HepG2 (cell line): ENCODE measurements at regions not wholly inside any gene's neighbourhood (a gene's known extent, or its start where the extent isn't known, plus 50 kb on each side); places are given as distances from the start of the nearest gene placed in this dataset.

Experiments
- ATAC-seq: fragments of 200-7000 bp; cut with Tn5 transposase; 3 replicates; pipeline ENCODE4 v1.9.1; 2020; ENCODE audit warnings: mild to moderate bottlenecking, moderate library complexity
- BruUV-seq: library from RNA; stranded (reverse); fragments of 400-500 nt; replicated peaks from 2 replicates; lab custom pipeline; 2021; lab: Mats Ljungman, UMichigan
- CTCF ChIA-PET: fragments of 300-600 bp; formaldehyde crosslinking; extraction: SDS; loops from one replicate; lab custom pipeline; 2021; ENCODE audit warnings: low total read pairs, inconsistent platforms, low intra/inter-chr PET ratio; lab: Yijun Ruan, JAX
- POLR2A ChIA-PET: fragments of 350-600 bp; sonication (Branson Sonifier 250); formaldehyde crosslinking; loops from one replicate; lab custom pipeline; 2020; ENCODE audit warnings: antibody characterized with exemption, inconsistent platforms; lab: Yijun Ruan, JAX
- DNase-seq: peaks from one replicate; pipeline ENCODE4 v3.0.0-alpha.2; 2015; ENCODE audit warnings: low spot score
- FAIRE-seq: peaks from 3 replicates; lab custom pipeline; 2011; peaks lifted over from hg19 to GRCh38; lab: Jason Lieb, UNC
- H2AFZ ChIP-seq: one replicate; pipeline ENCODE4 v1.6.1; 2011; ENCODE audit warnings: low read length, inconsistent platforms
- H3K27ac ChIP-seq: fragments of 300-600 bp; 3 replicates; pipeline ENCODE4 v1.8.0; 2011; ENCODE audit warnings: mixed run types, mild to moderate bottlenecking, mixed read lengths, low read length, inconsistent platforms; ENCODE audit not compliant: insufficient read depth; ENCODE audit errors: extremely low read length
- H3K27me3 ChIP-seq, 2 experiments: fragments of 200-600 bp in 1 of 2; 2 replicates in 1 of 2; 3 replicates in 1 of 2; pipeline versions ENCODE4 v1.6.0 to v1.8.0; 2011; ENCODE audit warnings: low read length in 2 of 2, mild to moderate bottlenecking in 2 of 2, moderate library complexity in 2 of 2, inconsistent platforms in 1 of 2; ENCODE audit not compliant: insufficient read depth in 2 of 2, control insufficient read depth in 1 of 2
- H3K36me3 ChIP-seq, 2 experiments: fragments of 200-600 bp in 1 of 2; replicated peaks in 1 of 2; 2 replicates in 1 of 2; 3 replicates in 1 of 2; pipeline versions ENCODE4 v1.5.1 to v1.8.0; 2011; ENCODE audit warnings: low read length in 2 of 2, inconsistent platforms in 1 of 2; ENCODE audit not compliant: insufficient read depth in 2 of 2, control insufficient read depth in 1 of 2
- H3K4me1 ChIP-seq: 2 replicates; pipeline ENCODE4 v1.5.1; 2012; ENCODE audit warnings: low read length, inconsistent platforms; ENCODE audit not compliant: insufficient read depth
- H3K4me2 ChIP-seq: 2 replicates; pipeline ENCODE4 v1.6.0; 2011; ENCODE audit warnings: low read depth, low read length, inconsistent platforms
- H3K4me3 ChIP-seq, 3 experiments: fragments of 200-600 bp in 1 of 3; sonication (generic), shearing (Covaris generic) in 1 of 3; replicated peaks in 1 of 3; 2 replicates each; pipeline ENCODE4 v1.5.1; 2011 to 2016; ENCODE audit warnings: low read length in 3 of 3, inconsistent platforms in 2 of 3, low read depth in 2 of 3, mild to moderate bottlenecking in 2 of 3, control low read depth in 1 of 3, mixed read lengths in 1 of 3; ENCODE audit not compliant: insufficient read depth in 1 of 3
- H3K79me2 ChIP-seq: one replicate; pipeline ENCODE4 v1.6.1; 2011; ENCODE audit warnings: low read length, inconsistent platforms; ENCODE audit not compliant: insufficient read depth
- H3K9ac ChIP-seq: 2 replicates; pipeline ENCODE4 v1.6.0; 2011; ENCODE audit warnings: mild to moderate bottlenecking, low read depth, low read length, inconsistent platforms; ENCODE audit not compliant: insufficient read depth
- H3K9me3 ChIP-seq: 2 replicates; pipeline ENCODE4 v1.5.1; 2012; ENCODE audit warnings: mild to moderate bottlenecking, low read length
- H4K20me1 ChIP-seq: 2 replicates; pipeline ENCODE4 v1.6.0; 2011; ENCODE audit warnings: inconsistent platforms, mild to moderate bottlenecking, low read length, moderate library complexity; ENCODE audit not compliant: insufficient read depth
- NAIF1 ChIP-seq: sonication (generic); formaldehyde crosslinking; IDR thresholded peaks from 2 replicates; pipeline ENCODE4 v1.5.0; 2020; ENCODE audit warnings: mild to moderate bottlenecking, missing genetic modification reagents, borderline replicate concordance
- ZNF121 ChIP-seq: sonication (generic); formaldehyde crosslinking; IDR thresholded peaks from 2 replicates; pipeline ENCODE4 v1.5.0; 2020; ENCODE audit warnings: mild to moderate bottlenecking, missing genetic modification reagents
- ZNF749 ChIP-seq: sonication (generic); formaldehyde crosslinking; IDR thresholded peaks from 2 replicates; pipeline ENCODE4 v1.8.0; 2022; ENCODE audit warnings: mild to moderate bottlenecking, missing genetic modification reagents, moderate library complexity, borderline replicate concordance
- ZNF839 ChIP-seq: sonication (generic); formaldehyde crosslinking; IDR thresholded peaks from 2 replicates; pipeline ENCODE4 v1.4.0; 2020; ENCODE audit warnings: missing genetic modification reagents, mild to moderate bottlenecking, borderline replicate concordance
- WGBS: methylation state at CpG from one replicate; pipeline ENCODE4 v1.1.6; 2017; ENCODE audit warnings: low lambda C conversion rate; 5-methylcytosine and 5-hydroxymethylcytosine counted together
- in situ Hi-C: cut with HindIII; loops from 2 replicates; pipeline ENCODE4 v1.10.0; 2017; ENCODE audit warnings: low pct_unique_long_range_greater_than_20kb; ENCODE audit not compliant: extremely low pct_ligation_motif_present
- intact Hi-C: fragments of 100-400 bp; cut with micrococcal nuclease; formaldehyde crosslinking; loops from one replicate; pipeline ENCODE4 v1.10.0; 2022; ENCODE audit not compliant: unreplicated experiment

- in situ Hi-C loops (no loop called here), intact Hi-C loops (no loop called here)
- POLR2A ChIA-PET, result no interaction called here
- no peak overlapping the region for H3K4me2 ChIP-seq
- no peaks in the 10 kb centered on the region for H3K9me3 ChIP-seq
- no peaks in the 10 kb centered on the region for H3K36me3 ChIP-seq
- no TSS peak for BruUV-seq
- H3K4me3 ChIP-seq, result no peak overlapping the region
- no peak overlapping the region for H3K9ac ChIP-seq
- TF ChIP-seq NAIF1 (CRISPR knock-in tag) (no peak), ZNF749 (no peak)
- H3K27me3 ChIP-seq, result no peaks in the 10 kb centered on the region
- no peak overlapping the region for H2AFZ ChIP-seq
- no peaks in the 10 kb centered on the region for H4K20me1 ChIP-seq
- peaks cover 2% of the 10 kb centered on the region for H3K79me2 ChIP-seq
- ATAC-seq, result no peak
- CTCF ChIA-PET, result no interaction called here
- no peak overlapping the region for H3K27ac ChIP-seq
- no peak for FAIRE-seq
- no peak for DNase-seq
- 97% methylated on average over 8 of the region's 8 CpGs for WGBS
- no peaks in the 10 kb centered on the region for H3K4me1 ChIP-seq
Observed at GRCh38 chr14:71444030-71444822, 488.0 kb upstream of the RGS6 start.

GRCh38 chr14:71448431-71449315 lies 483.6 kb upstream of the RGS6 start:
- no peak overlapping the region for H3K27ac ChIP-seq
- H3K4me2 ChIP-seq, result no peak overlapping the region
- ChIA-PET POLR2A (no interaction called here), CTCF (no interaction called here)
- H4K20me1 ChIP-seq, result no peaks in the 10 kb centered on the region
- no peaks in the 10 kb centered on the region for H3K9me3 ChIP-seq
- H3K9ac ChIP-seq, result no peak overlapping the region
- H3K4me3 ChIP-seq, result no peak overlapping the region
- TF ChIP-seq ZNF839 (CRISPR knock-in tag), result no peak
- TF ChIP-seq ZNF121 (CRISPR knock-in tag), result peak; percentile 51; the same call in 1 of the 2 replicates
- H3K27me3 ChIP-seq, result no peaks in the 10 kb centered on the region
- in situ Hi-C loops, result no loop called here
- peaks cover 2% of the 10 kb centered on the region for H3K79me2 ChIP-seq
- FAIRE-seq, result no peak
- H3K36me3 ChIP-seq, result no peaks in the 10 kb centered on the region
- no peak for DNase-seq
- H2AFZ ChIP-seq, result no peak overlapping the region
- intact Hi-C loops, result no loop called here
- no peaks in the 10 kb centered on the region for H3K4me1 ChIP-seq
- ATAC-seq, result no peak
- WGBS, result 97% methylated on average over 2 of the region's 2 CpGs
- no TSS peak for BruUV-seq
